Stimulated activated CD8-positive, alpha-beta memory T cell treated with anti-CD3 and anti-CD28 coated beads, Interleukin-4, amount 100 ng/mL, for 24 hours (primary cell): ENCODE measurements at regions not wholly inside any gene's neighbourhood (a gene's known extent, or its start where the extent isn't known, plus 50 kb on each side); places are given as distances from the start of the nearest gene placed in this dataset.
"Not testable (repeated sequence)": the region's sequence is repeated elsewhere in the genome, so short reads cannot be mapped to it uniquely, and the experiment has no call there.

ENCODE experiments used
- DNase-seq: peaks from one replicate; pipeline ENCODE4 v3.0.0-alpha.2; 2020; ENCODE audit warnings: low read depth

DNA sequence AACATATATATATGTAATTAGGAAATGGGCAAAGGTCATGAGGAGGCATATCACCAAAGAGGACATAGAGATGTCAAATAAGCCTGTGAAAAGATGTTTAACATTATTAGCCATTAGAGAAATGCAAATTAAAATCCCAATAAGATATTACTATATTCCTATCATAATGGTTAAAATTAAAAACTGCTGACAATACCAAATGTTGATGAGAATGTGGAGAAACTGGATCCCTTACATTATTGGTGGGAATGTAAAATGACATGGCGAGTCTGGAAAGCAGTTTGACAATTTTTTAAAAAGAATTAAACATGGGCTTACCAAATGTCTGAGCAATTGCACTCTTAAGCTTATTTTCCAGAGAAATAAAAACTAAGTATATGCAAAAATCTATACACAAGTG is 1821.6 kb upstream of the C9orf72 start:
- DNase-seq, result no peak

DNA sequence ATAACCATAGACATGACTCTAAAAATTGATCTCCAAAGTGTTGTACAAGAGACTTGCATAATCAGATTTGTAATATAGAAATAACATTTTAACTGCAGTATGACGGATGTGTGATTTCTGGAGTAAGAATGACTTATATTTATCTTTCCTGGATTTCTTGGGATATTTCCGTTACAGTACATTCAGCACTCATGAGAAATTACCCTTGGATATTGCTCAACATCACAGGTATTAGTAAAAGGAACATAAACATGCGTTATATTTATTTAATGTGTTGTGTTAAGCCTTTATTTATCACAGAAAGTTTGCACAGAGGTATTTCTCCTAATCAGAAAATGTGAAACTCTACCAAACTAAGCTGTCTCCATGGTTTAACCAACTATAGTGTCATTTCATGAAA is 1823.9 kb upstream of the C9orf72 start:
- no peak for DNase-seq

GRCh38 chr9:29416204-29416603 is 1842.9 kb upstream of the C9orf72 start:
- no peak for DNase-seq

DNA sequence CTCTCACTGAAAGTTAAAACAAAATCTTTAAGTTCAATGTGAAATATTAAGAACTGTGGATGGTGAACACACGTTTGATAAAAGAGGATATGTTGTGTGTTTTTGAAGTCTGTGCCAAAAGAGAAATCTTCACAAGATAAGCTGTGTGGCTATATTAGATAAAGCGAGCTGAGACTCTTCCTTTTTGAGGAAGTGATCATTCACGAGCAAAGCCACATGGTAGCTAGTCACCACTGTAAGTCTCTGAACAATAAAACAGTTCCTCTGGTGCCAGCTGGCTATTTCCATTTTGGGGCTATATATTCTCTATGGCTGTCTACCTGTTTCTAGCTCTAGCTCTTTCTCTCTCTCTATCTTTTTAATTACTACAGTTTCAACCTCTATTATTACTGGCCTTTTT is 1849.2 kb upstream of the C9orf72 start:
- DNase-seq, result no peak

DNA sequence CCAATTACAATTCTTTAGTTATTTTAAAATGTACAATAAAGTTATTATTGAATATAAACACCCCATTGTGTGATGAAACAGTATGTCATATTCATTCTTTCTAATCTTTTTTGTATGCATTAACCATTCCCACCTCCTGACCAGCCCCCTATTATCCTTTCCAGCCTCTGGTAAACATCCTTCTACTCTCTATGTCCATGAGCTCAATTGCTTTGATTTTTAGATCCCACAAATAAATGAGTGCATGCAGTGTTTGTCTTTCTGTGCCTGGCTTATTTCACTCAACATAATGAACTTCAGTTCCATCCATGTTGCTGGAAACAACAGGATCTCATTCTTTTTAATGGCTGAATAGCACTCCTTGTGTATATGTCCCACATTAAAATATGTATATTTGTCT is 1858.9 kb upstream of the C9orf72 start:
- no peak for DNase-seq

DNA sequence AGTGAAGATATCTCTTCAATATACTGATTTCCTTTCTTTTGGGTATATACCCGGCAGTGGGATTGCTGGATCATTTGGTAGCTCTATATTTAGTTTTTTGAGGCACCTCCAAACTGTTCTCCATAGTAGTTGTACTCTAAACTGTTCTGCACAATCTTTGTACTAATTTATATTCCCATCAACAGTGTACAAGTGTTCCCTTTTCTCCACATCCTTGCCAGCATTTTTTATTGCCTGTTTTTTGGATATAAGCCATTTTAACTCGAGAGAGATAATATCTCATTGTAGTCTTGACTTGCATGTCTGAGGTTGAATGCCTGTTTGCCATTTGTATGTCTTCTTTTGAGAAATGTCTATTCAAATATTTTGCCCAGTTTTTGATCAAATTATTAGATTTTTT is 1859.4 kb upstream of the C9orf72 start:
- DNase-seq, result not testable (repeated sequence)

DNA sequence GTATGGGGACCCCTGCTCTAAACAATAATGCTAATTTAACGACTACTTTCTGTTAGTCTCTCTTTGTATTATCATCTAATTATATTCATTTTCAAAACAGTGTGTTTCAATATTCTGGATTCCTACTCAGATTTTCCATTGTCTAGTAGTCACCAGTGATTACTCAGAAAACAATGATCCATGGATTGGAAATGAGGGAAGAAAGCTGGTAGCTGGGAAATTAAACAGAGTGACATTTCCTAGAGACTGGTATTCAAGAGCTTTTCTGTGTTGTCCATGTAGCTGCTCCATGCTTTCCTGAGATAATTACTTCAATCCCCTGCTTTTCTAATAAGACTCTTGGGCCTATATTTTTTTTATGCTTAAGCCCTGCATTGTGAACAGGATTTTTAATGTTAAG is 1862.1 kb upstream of the C9orf72 start:
- DNase-seq, result no peak

- DNase-seq, result no peak
These were observed 1864.2 kb upstream of the C9orf72 start for GRCh38 chr9:29437526-29437925.

DNA sequence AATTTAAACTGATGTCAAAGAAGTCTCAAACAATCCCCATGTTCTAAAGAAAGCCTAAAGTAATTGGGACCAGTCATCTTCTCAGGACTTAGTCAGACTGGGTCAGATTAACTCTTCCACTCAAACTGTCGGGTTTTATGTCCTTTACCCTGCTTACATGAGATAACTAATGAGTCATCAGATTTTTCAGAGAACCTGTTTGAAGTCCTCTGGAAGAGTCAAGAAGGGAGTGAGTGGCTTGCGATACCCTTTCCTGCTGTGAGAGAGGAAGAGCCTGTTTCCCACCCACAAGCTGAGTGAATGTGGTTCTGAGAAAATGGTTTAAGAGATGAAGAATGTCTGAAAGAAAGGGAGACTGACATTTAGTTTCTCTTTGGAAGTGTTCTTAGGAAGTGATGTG is 1866.7 kb upstream of the C9orf72 start:
- DNase-seq, result no peak

DNA sequence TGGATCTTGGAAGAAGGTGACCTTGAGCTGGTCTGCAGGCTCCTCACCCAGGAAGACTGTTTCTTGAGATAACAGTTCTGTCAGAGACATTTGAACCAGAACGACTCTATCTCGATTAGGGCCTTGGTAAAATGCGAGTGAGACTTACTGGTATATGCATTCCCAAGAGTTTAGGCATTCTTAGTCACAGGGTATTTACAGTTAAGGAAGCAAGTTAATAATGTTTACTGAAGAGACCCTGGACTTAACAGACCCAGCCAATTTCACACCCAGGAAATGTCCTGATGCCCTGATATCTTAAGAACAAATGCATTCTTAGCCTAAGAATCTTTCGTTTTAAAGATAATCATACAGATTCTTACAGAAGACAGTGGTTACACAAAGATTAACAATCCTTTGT is 1867.2 kb upstream of the C9orf72 start:
- DNase-seq, result no peak

GRCh38 chr9:29445751-29446150 is 1872.5 kb upstream of the C9orf72 start:
- no peak for DNase-seq

- no peak for DNase-seq
These were observed 1876.0 kb upstream of the C9orf72 start for GRCh38 chr9:29449306-29449705.

GRCh38 chr9:29450343-29450875 is 1877.1 kb upstream of the C9orf72 start:
- DNase-seq, result not testable (repeated sequence)

GRCh38 chr9:29456940-29457339 is 1883.7 kb upstream of the C9orf72 start:
- DNase-seq, result no peak

DNA sequence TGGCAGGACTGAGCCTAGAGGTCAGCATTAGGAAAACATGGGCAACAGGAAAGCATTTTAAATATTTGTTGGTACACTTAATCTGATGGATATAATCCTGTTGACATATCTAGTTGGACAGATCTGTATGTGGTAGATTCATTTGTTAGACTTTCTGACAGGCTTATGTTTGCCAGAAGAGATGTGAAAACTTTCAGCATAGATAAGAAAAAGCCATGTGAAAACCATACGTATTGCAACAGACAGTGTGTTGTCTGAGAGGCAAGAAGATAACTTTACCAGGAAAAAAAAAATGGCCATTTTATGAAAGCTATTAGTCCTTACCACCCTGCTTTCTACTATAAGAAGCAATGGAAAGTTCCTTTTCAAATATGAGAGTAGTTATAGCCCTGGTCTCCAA is 1902.2 kb upstream of the C9orf72 start:
- no peak for DNase-seq

- no peak for DNase-seq
These were observed 1938.4 kb upstream of the C9orf72 start for GRCh38 chr9:29511680-29512079.

GRCh38 chr9:29514336-29514735 is 1941.1 kb upstream of the C9orf72 start:
- DNase-seq, result no peak

DNA sequence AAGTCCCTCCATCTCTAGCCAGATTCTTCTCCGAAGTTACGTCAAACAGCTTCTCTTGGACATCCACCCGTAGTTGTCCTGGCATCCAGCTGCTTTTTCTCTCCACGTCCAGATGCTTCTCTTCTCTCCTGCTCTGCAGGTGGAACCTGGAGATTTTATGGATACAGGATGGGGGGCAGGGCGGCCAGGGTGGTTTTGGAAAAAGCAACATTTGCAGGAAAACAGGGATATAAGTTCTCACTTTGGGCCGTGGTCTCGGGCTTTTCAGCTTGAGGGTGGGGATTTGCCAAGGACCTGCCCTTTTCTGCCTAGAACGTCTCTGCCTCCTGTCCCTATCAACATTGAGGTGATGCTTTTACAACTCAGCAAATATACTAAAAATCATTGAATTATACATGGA is 1941.6 kb upstream of the C9orf72 start:
- DNase-seq, result no peak

DNA sequence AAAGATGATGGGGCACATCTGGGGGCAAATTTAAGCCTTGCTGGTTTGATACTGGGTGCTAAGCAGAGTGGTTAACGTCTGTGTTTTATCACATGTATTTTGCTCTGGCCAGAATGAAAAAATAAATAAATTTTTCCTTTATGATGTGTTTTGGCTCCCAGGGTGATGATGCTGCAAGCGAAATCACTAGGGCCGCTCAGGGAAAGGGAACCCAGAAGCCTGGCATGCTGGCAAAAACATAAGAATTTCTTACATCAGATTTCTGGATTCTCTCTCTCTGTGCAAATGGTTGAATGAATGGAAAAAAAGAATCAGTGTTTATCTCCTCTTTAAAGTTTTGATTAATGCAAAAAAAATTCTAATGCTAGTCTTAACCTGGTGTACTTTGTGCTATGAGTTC is 1975.2 kb upstream of the C9orf72 start:
- no peak for DNase-seq

DNA sequence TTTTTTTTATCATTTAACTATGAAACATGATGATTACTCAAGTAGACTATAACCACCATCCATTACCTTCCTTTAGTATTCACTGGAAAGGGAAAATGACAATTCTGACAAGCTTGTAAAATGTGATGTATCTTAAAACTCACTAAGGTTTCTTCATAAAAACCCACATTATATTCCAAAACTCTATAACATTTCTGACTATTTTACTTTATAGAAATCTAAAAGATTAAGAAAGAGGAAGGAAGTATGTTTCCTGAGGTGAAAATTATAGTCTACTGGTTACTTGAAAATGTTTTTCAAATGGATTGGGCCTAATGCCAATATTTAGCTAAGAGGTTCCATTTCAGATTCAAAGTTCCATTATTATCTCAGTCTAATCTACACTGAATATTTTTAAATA is 1982.2 kb upstream of the C9orf72 start:
- no peak for DNase-seq

DNA sequence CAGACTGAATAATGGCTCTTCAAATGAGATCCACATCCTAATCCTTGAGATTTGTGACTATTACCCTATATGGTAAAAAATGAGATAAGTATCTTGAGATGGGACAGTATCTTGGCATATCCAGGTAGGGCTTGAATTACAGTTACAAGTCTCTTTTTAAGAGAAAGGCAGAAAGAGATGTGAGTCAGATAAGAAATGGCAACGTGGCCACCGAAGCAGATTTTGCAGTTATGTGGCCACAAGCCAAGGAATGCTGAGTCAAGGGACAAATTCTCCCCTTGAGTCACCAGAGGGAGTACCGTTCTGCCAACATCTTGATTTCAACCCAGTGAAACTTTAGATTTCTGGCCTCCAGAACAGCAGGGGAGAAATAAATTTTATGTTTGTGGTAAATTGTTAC is 1983.0 kb upstream of the C9orf72 start:
- DNase-seq, result no peak

DNA sequence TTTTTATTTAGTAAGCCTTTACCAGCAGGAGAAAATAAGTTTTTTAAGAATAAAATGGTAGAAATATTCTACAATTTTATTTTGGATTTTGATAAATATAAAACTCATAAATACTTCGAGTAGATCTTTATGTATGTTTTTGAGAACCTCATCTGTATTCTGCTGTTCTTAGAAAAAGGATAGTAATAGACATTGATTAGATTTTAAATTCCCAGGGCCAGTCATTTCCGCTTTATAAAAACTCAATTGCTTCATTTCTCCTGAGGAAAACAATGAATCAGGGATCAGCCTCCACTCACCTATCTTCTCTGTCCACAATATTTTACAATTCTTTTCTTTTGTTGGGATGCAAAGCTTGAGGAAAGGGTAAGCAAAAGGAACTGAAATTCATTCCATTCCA is 1983.5 kb upstream of the C9orf72 start:
- DNase-seq, result no peak

- DNase-seq, result no peak
These were observed 1991.3 kb upstream of the C9orf72 start for GRCh38 chr9:29564564-29564963.

- DNase-seq, result no peak
These were observed 2001.9 kb upstream of the C9orf72 start for GRCh38 chr9:29575219-29575618.

DNA sequence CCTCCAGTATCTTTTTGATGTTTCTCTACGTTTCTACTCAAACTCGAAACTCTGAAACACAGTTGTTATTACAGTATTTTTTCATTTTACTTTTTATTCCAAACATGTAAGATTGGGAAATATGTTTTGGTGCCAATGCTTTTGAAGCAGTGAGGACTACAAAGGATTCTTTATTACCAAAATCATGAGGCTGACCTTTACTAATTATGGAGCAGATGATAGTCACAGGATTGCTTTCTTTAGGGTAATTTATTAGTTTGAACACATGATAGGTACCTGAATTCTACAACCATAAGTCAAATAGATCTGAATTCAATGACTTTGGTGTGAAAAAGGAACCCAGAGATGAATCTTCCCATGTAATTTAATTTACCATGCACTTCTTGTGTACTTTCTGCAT is 2015.1 kb upstream of the C9orf72 start:
- no peak for DNase-seq
